ENCODE measurements at regions not wholly inside any gene's neighbourhood (a gene's known extent, or its start where the extent isn't known, plus 50 kb on each side); places are given as distances from the start of the nearest gene placed in this dataset.

DNA sequence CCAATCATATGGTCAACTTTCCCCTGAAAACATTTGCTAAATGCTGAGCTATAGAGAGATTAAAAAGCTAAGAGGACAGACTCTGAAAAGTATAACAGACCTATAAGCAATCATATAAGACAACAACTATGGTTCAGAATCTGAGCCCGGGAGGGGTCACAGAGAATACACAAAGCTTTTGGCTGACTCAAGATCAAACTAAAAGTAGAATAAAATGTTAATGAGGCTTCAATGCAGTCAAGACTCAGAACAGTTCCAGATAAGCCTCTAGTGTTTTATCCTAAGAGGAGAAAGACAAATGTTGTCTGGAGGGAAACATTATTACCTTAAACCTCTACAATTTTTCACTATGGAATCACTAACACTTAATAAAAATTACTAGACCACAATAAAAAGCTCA, 175.4 kb upstream of the VEGFC start:
- H3K27ac ChIP-seq (ENCODE audit: low read depth, low read length) = no peak overlapping the region

DNA sequence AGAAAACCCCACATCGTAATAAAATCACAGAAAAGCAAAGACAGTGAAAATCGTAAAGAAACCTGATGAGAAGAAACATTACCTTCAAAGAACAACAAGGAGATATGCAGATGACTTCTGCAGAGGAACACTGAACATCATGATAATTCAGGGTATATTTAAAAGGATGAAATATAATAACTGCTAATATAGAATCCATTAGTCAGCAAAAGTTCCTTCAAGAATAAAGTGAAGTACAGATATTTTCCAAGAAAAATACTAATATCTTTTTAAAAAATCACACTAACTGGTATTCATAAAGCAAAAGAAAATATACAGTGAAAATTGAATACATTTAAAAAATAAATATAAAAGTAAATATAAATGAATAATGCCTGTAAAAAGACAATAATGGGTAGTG, 176.3 kb upstream of the VEGFC start:
- Histone ChIP-seq H3K36me3 (ENCODE audit: control insufficient read depth, low read length) (no peaks in the 10 kb centered on the region), H3K79me2 (ENCODE audit: control insufficient read depth, low read length) (no peaks in the 10 kb centered on the region), H3K27me3 (ENCODE audit: control insufficient read depth, low read length) (no peaks in the 10 kb centered on the region), H3K4me1 (ENCODE audit: control insufficient read depth, low read length) (no peaks in the 10 kb centered on the region), H3K4me2 (ENCODE audit: low read length) (no peak overlapping the region), H3K9me2 (replicated peaks; ENCODE audit: control insufficient read depth, low read length) (no peaks in the 10 kb centered on the region), H3K27ac (ENCODE audit: low read depth, low read length) (no peak overlapping the region), H3K4me3 (ENCODE audit: low read length) (no peak overlapping the region), H3K9me3 (ENCODE audit: control insufficient read depth, insufficient read depth, low read length) (no peaks in the 10 kb centered on the region), H4K20me1 (ENCODE audit: control insufficient read depth, insufficient read depth, low read depth, low read length) (no peaks in the 10 kb centered on the region), H3F3A (ENCODE audit: control insufficient read depth, insufficient read depth) (no peaks in the 10 kb centered on the region)
- TF ChIP-seq EZH2phosphoT487 (IDR thresholded peaks at IDR 0.05; ENCODE audit: borderline replicate concordance, low read length) = no peak
- TF ChIP-seq, protein P1, sequence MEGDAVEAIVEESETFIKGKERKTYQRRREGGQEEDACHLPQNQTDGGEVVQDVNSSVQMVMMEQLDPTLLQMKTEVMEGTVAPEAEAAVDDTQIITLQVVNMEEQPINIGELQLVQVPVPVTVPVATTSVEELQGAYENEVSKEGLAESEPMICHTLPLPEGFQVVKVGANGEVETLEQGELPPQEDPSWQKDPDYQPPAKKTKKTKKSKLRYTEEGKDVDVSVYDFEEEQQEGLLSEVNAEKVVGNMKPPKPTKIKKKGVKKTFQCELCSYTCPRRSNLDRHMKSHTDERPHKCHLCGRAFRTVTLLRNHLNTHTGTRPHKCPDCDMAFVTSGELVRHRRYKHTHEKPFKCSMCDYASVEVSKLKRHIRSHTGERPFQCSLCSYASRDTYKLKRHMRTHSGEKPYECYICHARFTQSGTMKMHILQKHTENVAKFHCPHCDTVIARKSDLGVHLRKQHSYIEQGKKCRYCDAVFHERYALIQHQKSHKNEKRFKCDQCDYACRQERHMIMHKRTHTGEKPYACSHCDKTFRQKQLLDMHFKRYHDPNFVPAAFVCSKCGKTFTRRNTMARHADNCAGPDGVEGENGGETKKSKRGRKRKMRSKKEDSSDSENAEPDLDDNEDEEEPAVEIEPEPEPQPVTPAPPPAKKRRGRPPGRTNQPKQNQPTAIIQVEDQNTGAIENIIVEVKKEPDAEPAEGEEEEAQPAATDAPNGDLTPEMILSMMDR (IDR thresholded peaks at IDR 0.05; ENCODE audit: low read depth, low read length, poor library complexity, severe bottlenecking) = no peak

More for the DNA sequence above, 175.4 kb upstream of the VEGFC start:
- no peaks in the 10 kb centered on the region for H3K36me3 ChIP-seq (ENCODE audit: control insufficient read depth, low read length)
- H3K4me2 ChIP-seq (ENCODE audit: low read length) = no peak overlapping the region
- no peaks in the 10 kb centered on the region for H4K20me1 ChIP-seq (ENCODE audit: control insufficient read depth, insufficient read depth, low read depth, low read length)
- TF ChIP-seq, protein P1 (IDR thresholded peaks at IDR 0.05; ENCODE audit: low read depth, low read length, poor library complexity, severe bottlenecking) = no peak
- TF ChIP-seq EZH2phosphoT487 (IDR thresholded peaks at IDR 0.05; ENCODE audit: borderline replicate concordance, low read length) = no peak
- H3K9me3 ChIP-seq (ENCODE audit: control insufficient read depth, insufficient read depth, low read length) = no peaks in the 10 kb centered on the region
- no peaks in the 10 kb centered on the region for H3K4me1 ChIP-seq (ENCODE audit: control insufficient read depth, low read length)
- no peaks in the 10 kb centered on the region for H3K27me3 ChIP-seq (ENCODE audit: control insufficient read depth, low read length)
- no peaks in the 10 kb centered on the region for H3K79me2 ChIP-seq (ENCODE audit: control insufficient read depth, low read length)
- H3K4me3 ChIP-seq (ENCODE audit: low read length) = no peak overlapping the region
- H3K9me2 ChIP-seq (replicated peaks; ENCODE audit: control insufficient read depth, low read length) = no peaks in the 10 kb centered on the region
- H3F3A ChIP-seq (ENCODE audit: control insufficient read depth, insufficient read depth) = no peaks in the 10 kb centered on the region

DNA sequence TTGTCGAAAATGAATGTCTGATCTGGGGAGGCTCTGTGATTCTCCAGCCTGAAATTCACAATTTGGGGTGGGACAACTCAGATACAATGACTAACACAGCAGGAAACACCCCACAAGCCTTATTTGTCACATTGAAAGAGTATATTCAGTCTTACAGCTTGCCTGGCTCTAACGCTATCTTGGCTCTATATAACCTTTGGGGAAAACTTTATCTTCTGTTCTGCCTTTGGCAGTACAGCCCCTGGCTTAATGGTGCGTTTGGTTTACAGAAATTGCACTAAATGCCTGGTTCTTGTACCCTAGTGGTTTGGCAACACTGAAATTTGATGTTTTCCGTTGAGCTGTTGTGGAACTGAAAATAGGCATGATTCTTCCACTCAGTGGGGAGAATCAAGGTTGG, 178.1 kb upstream of the VEGFC start:
- no peaks in the 10 kb centered on the region for H3F3A ChIP-seq (ENCODE audit: control insufficient read depth, insufficient read depth)
- no peak overlapping the region for H3K27ac ChIP-seq (ENCODE audit: low read depth, low read length)
- H3K9me3 ChIP-seq (ENCODE audit: control insufficient read depth, insufficient read depth, low read length) = no peaks in the 10 kb centered on the region
- no peaks in the 10 kb centered on the region for H3K36me3 ChIP-seq (ENCODE audit: control insufficient read depth, low read length)
- no peaks in the 10 kb centered on the region for H3K27me3 ChIP-seq (ENCODE audit: control insufficient read depth, low read length)
- H3K9me2 ChIP-seq (replicated peaks; ENCODE audit: control insufficient read depth, low read length) = no peaks in the 10 kb centered on the region
- TF ChIP-seq EZH2phosphoT487 (IDR thresholded peaks at IDR 0.05; ENCODE audit: borderline replicate concordance, low read length) = no peak
- TF ChIP-seq, protein P1 (IDR thresholded peaks at IDR 0.05; ENCODE audit: low read depth, low read length, poor library complexity, severe bottlenecking) = no peak
- no peaks in the 10 kb centered on the region for H3K79me2 ChIP-seq (ENCODE audit: control insufficient read depth, low read length)
- no peaks in the 10 kb centered on the region for H3K4me1 ChIP-seq (ENCODE audit: control insufficient read depth, low read length)
- no peaks in the 10 kb centered on the region for H4K20me1 ChIP-seq (ENCODE audit: control insufficient read depth, insufficient read depth, low read depth, low read length)
- H3K4me2 ChIP-seq (ENCODE audit: low read length) = no peak overlapping the region
- H3K4me3 ChIP-seq (ENCODE audit: low read length) = no peak overlapping the region
